ENCODE measurements at regions not wholly inside any gene's neighbourhood (a gene's known extent, or its start where the extent isn't known, plus 50 kb on each side); places are given as distances from the start of the nearest gene placed in this dataset.

GRCh38 chr16:79508294-79508693 lies 92.2 kb downstream of the MAF start:
- Histone ChIP-seq H3K9me1 (ENCODE audit: control insufficient read depth, insufficient read depth, low read length) (no peaks in the 10 kb centered on the region), H3K9me3 (replicated peaks; ENCODE audit: control insufficient read depth, insufficient read depth, low read depth, low read length) (no peaks in the 10 kb centered on the region), H3K36me3 (ENCODE audit: control insufficient read depth, insufficient read depth, low read length) (no peaks in the 10 kb centered on the region), H3K4me1 (replicated peaks in 1 of 2; ENCODE audit: control insufficient read depth in 2 of 2, insufficient read depth in 2 of 2, low read length in 2 of 2) (no peaks in the 10 kb centered on the region), H3K4me2 (ENCODE audit: insufficient read depth, low read length) (no peak overlapping the region), H4K20me1 (replicated peaks; ENCODE audit: control insufficient read depth, insufficient read depth, low read length) (peaks cover 6% of the 10 kb centered on the region; the same call in 1 of the 2 replicates), H3K27ac (ENCODE audit: extremely low read depth, low read depth, low read length) (no peak overlapping the region), H2AFZ (ENCODE audit: low read depth, low read length) (no peak overlapping the region), H3K4me3 (no peak overlapping the region), H3K9ac (ENCODE audit: insufficient read depth in 1 of 2, low read depth in 2 of 2, low read length in 2 of 2) (no peak overlapping the region), H3K27me3 (ENCODE audit: control insufficient read depth in 2 of 2, insufficient read depth in 2 of 2, low read length in 2 of 2) (peaks cover 21 to 36% of the 10 kb centered on the region in 2 experiments; a peak in 4 of 5 replicates), H3K79me2 (ENCODE audit: control insufficient read depth, insufficient read depth, low read length) (no peaks in the 10 kb centered on the region)
- ATAC-seq = no peak
- no peak for TF ChIP-seq NFATC3 (IDR thresholded peaks at IDR 0.05)
- no peak for TF ChIP-seq FOXP1 (CRISPR knock-in tag; IDR thresholded peaks at IDR 0.05)
- no peak for TF ChIP-seq NCOA6 (IDR thresholded peaks at IDR 0.05)
- TF ChIP-seq RAD21 (CRISPR knock-in tag; conservative IDR thresholded peaks at IDR 0.05 in 1 of 2, IDR thresholded peaks at IDR 0.05 in 1 of 2) = no peak
- no peak for TF ChIP-seq HNRNPH1 (optimal IDR thresholded peaks at IDR 0.05; ENCODE audit: low read depth, low read length)
- TF ChIP-seq MAFG (tag; conservative IDR thresholded peaks at IDR 0.05) = no peak
- no peak for TF ChIP-seq TBP (optimal IDR thresholded peaks at IDR 0.05; ENCODE audit: low read depth, low read length)
- no peak for TF ChIP-seq ZNF561 (CRISPR knock-in tag; conservative IDR thresholded peaks at IDR 0.05)
- TF ChIP-seq ZNF707 (CRISPR knock-in tag; conservative IDR thresholded peaks at IDR 0.05) = no peak
- TF ChIP-seq EWSR1 (IDR thresholded peaks at IDR 0.05; ENCODE audit: borderline replicate concordance, low read depth, partially characterized antibody) = no peak
- TF ChIP-seq THRAP3 (IDR thresholded peaks at IDR 0.05; ENCODE audit: borderline replicate concordance) = no peak
- TF ChIP-seq ZNF133 (CRISPR knock-in tag; IDR thresholded peaks at IDR 0.05) = no peak
- ChIA-PET CTCF (ENCODE audit: low intra/inter-chr PET ratio) (no interaction called here), POLR2A (no interaction called here)
- intact Hi-C loops (cut with micrococcal nuclease) (no loop called here), in situ Hi-C loops (cut with MboI) (no loop called here)
- WGBS (ENCODE audit: insufficient coverage, low coverage, missing lambda C conversion rate) = 0% methylated on average over 5 of the region's 5 CpGs
- no peak for FAIRE-seq
- BruUV-seq (replicated peaks) = no TSS peak
- DNase-seq (ENCODE audit: extremely low read depth in 1 of 4, low spot score in 3 of 4) = no peak
